Calu3 (cell line): ENCODE measurements at regions not wholly inside any gene's neighbourhood (a gene's known extent, or its start where the extent isn't known, plus 50 kb on each side); places are given as distances from the start of the nearest gene placed in this dataset.

Experiments used
- BruUV-seq: library from RNA; stranded (reverse); fragments of 400-500 nt; replicated peaks from 2 replicates; lab custom pipeline; 2021; lab: Mats Ljungman, UMichigan
- CTCF ChIA-PET: fragments of 300-600 bp; sonication (Branson Sonifier 250); formaldehyde crosslinking; loops from one replicate; lab custom pipeline; 2022; ENCODE audit warnings: antibody characterized with exemption; lab: Charles Lee
- DNase-seq: peaks from one replicate; pipeline ENCODE4 v3.0.0; 2022
- H3K27ac Mint-ChIP-seq: one replicate; pipeline ENCODE4 v1.8.0; 2022; ENCODE audit warnings: mixed read lengths; ENCODE audit not compliant: unreplicated experiment
- H3K27me3 Mint-ChIP-seq: one replicate; pipeline ENCODE4 v1.8.0; 2022; ENCODE audit warnings: mixed read lengths; ENCODE audit not compliant: unreplicated experiment
- H3K36me3 Mint-ChIP-seq: one replicate; pipeline ENCODE4 v1.8.0; 2022; ENCODE audit warnings: mild to moderate bottlenecking, moderate library complexity, mixed read lengths; ENCODE audit not compliant: insufficient read depth, unreplicated experiment
- H3K4me1 Mint-ChIP-seq: one replicate; pipeline ENCODE4 v1.8.0; 2022; ENCODE audit warnings: mild to moderate bottlenecking, low read depth, mixed read lengths; ENCODE audit not compliant: unreplicated experiment
- H3K4me3 Mint-ChIP-seq: one replicate; pipeline ENCODE4 v1.8.0; 2022; ENCODE audit warnings: mild to moderate bottlenecking, low read depth, moderate library complexity, mixed read lengths; ENCODE audit not compliant: unreplicated experiment
- H3K9me3 Mint-ChIP-seq: one replicate; pipeline ENCODE4 v1.8.0; 2022; ENCODE audit warnings: low read depth, mixed read lengths; ENCODE audit not compliant: unreplicated experiment
- CTCF ChIP-seq: fragments of 200-600 bp; IDR thresholded peaks from one replicate; pipeline ENCODE4 v1.8.0; 2022; ENCODE audit warnings: antibody characterized with exemption; ENCODE audit not compliant: unreplicated experiment
- intact Hi-C: fragments of 100-400 bp; cut with micrococcal nuclease; formaldehyde crosslinking; loops from one replicate; pipeline ENCODE4 v1.10.0; 2022; ENCODE audit not compliant: unreplicated experiment

DNA sequence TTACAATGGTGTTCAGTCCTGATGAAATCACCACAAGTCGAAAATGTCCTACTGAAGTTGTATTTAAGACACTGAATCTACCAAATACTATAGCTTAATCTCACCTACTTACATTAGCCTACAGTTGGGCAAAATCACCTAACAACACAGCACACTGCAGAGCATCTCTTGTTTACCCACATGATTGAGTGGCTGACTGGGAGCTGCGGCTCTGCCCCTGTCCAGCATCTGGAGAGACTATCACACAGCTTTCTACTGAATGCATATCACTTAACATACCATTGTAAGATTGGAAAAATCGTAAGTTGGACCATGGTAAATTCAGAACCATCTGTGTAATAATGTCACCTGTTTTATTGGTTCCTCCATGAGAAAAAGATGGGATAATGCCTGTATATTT is 1083.2 kb upstream of the PCDH7 start:
- Mint-ChIP-seq H3K36me3 (no peaks in the 10 kb centered on the region), H3K4me3 (no peak overlapping the region), H3K9me3 (peaks cover 2% of the 10 kb centered on the region), H3K27ac (no peak overlapping the region), H3K27me3 (no peaks in the 10 kb centered on the region), H3K4me1 (no peaks in the 10 kb centered on the region)
- TF ChIP-seq CTCF: no peak
- no peak for DNase-seq
- CTCF ChIA-PET: no interaction called here
- intact Hi-C loops: no loop called here
- no TSS peak for BruUV-seq

- CTCF ChIA-PET: no interaction called here
- no peaks in the 10 kb centered on the region for H3K36me3 Mint-ChIP-seq
- no peak overlapping the region for H3K27ac Mint-ChIP-seq
- no peak overlapping the region for H3K4me3 Mint-ChIP-seq
- H3K4me1 Mint-ChIP-seq: no peaks in the 10 kb centered on the region
- H3K9me3 Mint-ChIP-seq: peaks cover 6% of the 10 kb centered on the region
- BruUV-seq: no TSS peak
- DNase-seq: no peak
- H3K27me3 Mint-ChIP-seq: no peaks in the 10 kb centered on the region
- intact Hi-C loops: no loop called here
- no peak for TF ChIP-seq CTCF
Observed at GRCh38 chr4:29653221-29653620, 1066.9 kb upstream of the PCDH7 start.

GRCh38 chr4:29680644-29681043 is 1039.5 kb upstream of the PCDH7 start:
- DNase-seq: no peak
- Mint-ChIP-seq H3K27me3 (no peaks in the 10 kb centered on the region), H3K4me3 (no peak overlapping the region), H3K36me3 (no peaks in the 10 kb centered on the region), H3K27ac (no peak overlapping the region), H3K4me1 (no peaks in the 10 kb centered on the region), H3K9me3 (peaks cover 7% of the 10 kb centered on the region)
- intact Hi-C loops: no loop called here
- no peak for TF ChIP-seq CTCF
- CTCF ChIA-PET: no interaction called here
- BruUV-seq: no TSS peak

GRCh38 chr4:29704059-29704458 is 1016.1 kb upstream of the PCDH7 start:
- no peak overlapping the region for H3K27ac Mint-ChIP-seq
- CTCF ChIA-PET: no interaction called here
- no peak for DNase-seq
- no peak for TF ChIP-seq CTCF
- intact Hi-C loops: no loop called here
- no peak overlapping the region for H3K4me3 Mint-ChIP-seq
- no peaks in the 10 kb centered on the region for H3K27me3 Mint-ChIP-seq
- no TSS peak for BruUV-seq
- H3K36me3 Mint-ChIP-seq: no peaks in the 10 kb centered on the region
- no peaks in the 10 kb centered on the region for H3K4me1 Mint-ChIP-seq
- peaks cover 18% of the 10 kb centered on the region for H3K9me3 Mint-ChIP-seq
